Activated naive CD4-positive, alpha-beta T cell treated with anti-CD3 and anti-CD28 coated beads, Interleukin-2, amount 10 ng/mL, durations not matched to agents 7 days and 5 days (primary cell): ENCODE measurements at regions not wholly inside any gene's neighbourhood (a gene's known extent, or its start where the extent isn't known, plus 50 kb on each side); places are given as distances from the start of the nearest gene placed in this dataset.

ENCODE experiments used
- CTCF ChIA-PET: fragments of 350-600 bp; sonication (Branson Sonifier 250); formaldehyde crosslinking; loops from one replicate; lab custom pipeline; 2021; ENCODE audit warnings: antibody characterized with exemption; lab: Charles Lee
- DNase-seq: peaks from one replicate; pipeline ENCODE4 v3.0.0-alpha.2; 2020
- H3K27ac Mint-ChIP-seq: one replicate; pipeline ENCODE4 v1.8.0; 2021; ENCODE audit warnings: mild to moderate bottlenecking, moderate library complexity, mixed read lengths
- H3K27me3 Mint-ChIP-seq: one replicate; pipeline ENCODE4 v1.8.0; 2021; ENCODE audit warnings: mild to moderate bottlenecking, mixed read lengths
- H3K36me3 Mint-ChIP-seq: one replicate; pipeline ENCODE4 v1.8.0; 2021; ENCODE audit warnings: mixed read lengths
- H3K4me1 Mint-ChIP-seq: one replicate; pipeline ENCODE4 v1.8.0; 2021; ENCODE audit warnings: mixed read lengths
- H3K4me3 Mint-ChIP-seq: one replicate; pipeline ENCODE4 v1.8.0; 2021; ENCODE audit warnings: mild to moderate bottlenecking, moderate library complexity, mixed read lengths
- H3K9me3 Mint-ChIP-seq: one replicate; pipeline ENCODE4 v1.8.0; 2021; ENCODE audit warnings: mixed read lengths

DNA sequence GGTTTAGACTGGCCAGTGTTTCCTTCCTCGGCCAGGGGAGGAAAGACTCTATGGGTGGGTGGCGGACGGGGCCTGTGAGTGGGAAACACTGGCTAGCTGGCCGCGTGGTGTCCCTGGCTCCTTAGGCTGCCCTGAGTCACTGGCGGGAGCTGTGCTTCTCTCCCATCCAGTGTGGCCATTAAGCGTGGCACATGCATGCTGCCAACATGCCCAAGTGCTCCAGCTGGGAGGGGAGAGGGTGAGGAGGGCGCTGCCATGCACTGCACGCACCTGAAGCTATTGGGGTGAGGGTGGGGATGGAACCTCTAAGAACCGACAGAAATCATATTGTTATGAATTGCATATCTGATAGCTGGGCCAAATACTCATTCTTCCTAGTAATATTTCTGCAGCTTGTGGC, 270.8 kb downstream of the CALCRL start:
- Mint-ChIP-seq H3K9me3 (no peaks in the 10 kb centered on the region), H3K27ac (no peak overlapping the region), H3K27me3 (no peaks in the 10 kb centered on the region), H3K36me3 (no peaks in the 10 kb centered on the region), H3K4me1 (no peaks in the 10 kb centered on the region), H3K4me3 (no peak overlapping the region)
- no peak for DNase-seq
- CTCF ChIA-PET: no interaction called here

DNA sequence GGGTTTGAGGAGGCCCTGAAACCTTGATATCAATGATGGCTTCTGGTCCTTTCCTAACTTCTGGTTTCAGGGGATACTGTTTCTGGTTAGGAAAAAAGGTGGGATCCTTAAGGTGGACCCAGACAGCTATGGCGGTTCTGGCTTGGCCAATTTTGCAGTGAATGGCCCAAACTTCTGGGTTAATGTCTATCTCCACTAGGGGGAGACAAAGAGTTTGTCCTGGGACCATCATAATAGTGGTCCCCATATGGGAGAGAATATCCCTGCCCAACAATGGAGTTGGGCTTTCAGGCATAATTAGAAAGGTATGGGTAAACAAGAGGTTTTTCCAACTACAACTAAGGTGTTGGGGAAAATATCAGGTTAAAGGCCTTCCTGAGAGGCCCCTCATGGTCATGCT, 273.5 kb downstream of the CALCRL start:
- CTCF ChIA-PET: no interaction called here
- no peak overlapping the region for H3K4me3 Mint-ChIP-seq
- no peak for DNase-seq

DNA sequence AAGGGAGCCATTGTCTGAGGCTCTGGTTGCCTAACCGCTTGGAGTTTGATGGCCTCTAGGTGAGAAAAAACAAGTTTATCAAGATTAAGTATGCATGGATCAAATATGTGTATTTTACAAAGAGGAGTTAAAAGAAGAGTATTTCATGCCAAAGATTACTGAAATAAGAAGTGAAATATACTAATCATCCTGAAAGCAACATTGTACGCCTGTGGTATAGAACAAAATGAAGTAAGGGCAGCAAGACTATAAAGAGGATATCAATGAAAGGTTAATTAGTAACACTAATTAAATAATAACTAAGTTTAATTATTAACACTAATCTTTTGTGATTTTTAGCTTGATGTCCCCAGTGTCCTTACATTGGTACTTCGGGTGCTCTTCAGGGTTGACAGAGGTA, 276.7 kb downstream of the CALCRL start:
- no peak overlapping the region for H3K27ac Mint-ChIP-seq

More for the DNA sequence above, 273.5 kb downstream of the CALCRL start:
- Mint-ChIP-seq H3K4me1 (no peaks in the 10 kb centered on the region), H3K9me3 (no peaks in the 10 kb centered on the region), H3K27ac (no peak overlapping the region), H3K36me3 (no peaks in the 10 kb centered on the region), H3K27me3 (no peaks in the 10 kb centered on the region)

DNA sequence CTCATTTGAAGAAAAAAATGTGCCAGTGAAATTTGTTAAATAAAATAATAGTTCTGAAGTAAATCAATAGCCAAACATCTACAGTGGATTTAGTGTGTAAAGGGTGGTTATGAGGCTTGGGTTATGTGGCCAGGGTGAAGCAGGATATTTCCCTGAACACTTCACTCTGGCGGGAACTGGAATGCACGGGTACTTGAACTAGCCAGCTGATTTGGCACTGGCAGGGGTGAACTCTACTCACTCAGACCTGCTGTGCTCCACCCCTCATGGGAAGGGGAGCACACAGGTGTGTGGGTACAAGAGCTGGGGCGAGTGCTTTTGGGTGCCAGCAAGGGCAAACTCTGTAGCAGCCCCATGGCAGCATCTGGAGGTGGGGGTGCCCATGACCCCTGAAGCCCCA, 278.2 kb downstream of the CALCRL start:
- H3K27ac Mint-ChIP-seq: no peak overlapping the region
- no peaks in the 10 kb centered on the region for H3K36me3 Mint-ChIP-seq
- H3K4me3 Mint-ChIP-seq: no peak overlapping the region
- CTCF ChIA-PET: no interaction called here
- H3K4me1 Mint-ChIP-seq: no peaks in the 10 kb centered on the region
- no peaks in the 10 kb centered on the region for H3K9me3 Mint-ChIP-seq
- DNase-seq: no peak
- H3K27me3 Mint-ChIP-seq: no peaks in the 10 kb centered on the region

More for the DNA sequence above, 276.7 kb downstream of the CALCRL start:
- no peak for DNase-seq
- no peaks in the 10 kb centered on the region for H3K36me3 Mint-ChIP-seq
- CTCF ChIA-PET: no interaction called here
- no peaks in the 10 kb centered on the region for H3K4me1 Mint-ChIP-seq
- H3K4me3 Mint-ChIP-seq: no peak overlapping the region
- no peaks in the 10 kb centered on the region for H3K9me3 Mint-ChIP-seq
- H3K27me3 Mint-ChIP-seq: no peaks in the 10 kb centered on the region

DNA sequence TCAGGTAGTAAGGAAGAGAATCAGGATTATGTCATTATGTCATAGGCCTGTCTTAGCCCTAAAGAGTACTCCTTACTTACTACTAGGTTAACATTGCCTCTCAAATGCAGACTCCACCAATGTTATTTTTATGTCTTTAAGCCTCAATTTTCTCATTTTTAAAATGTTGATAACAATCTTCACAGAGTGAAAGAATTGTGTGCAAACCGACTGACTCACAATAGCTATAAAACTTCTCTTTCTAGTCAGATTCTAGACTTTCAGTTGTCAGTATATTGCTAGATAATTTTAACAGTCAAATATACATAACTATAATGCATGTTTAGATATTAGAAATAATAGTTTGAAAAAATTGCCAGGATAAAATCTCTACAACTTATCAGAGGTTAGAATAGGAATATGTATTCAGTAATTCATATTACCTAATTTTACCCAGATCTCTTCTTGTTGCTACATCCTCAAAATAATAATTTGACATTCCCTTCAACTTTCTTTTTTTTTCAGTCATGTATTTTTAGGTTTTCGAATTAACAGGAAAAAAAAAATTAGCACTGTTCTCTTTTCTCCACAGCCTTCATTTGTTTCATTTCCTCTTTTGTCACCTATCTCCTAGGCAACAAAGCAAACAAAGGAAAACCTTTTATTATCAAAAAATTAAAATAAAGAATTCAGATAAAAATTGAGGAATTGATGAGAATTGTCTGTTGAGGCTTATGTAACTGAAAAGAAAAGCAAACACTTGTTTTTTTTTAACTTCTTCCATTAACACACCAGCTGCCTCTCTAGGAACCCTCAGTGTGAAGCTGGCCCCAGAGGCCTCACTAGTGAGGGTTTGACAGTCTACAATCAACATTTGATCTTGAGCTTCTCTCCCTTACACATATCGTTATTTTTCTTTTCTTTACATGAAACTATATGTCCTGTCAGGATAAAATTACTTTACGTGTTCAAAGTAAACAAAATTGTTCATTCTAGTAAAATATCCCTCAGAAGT, 279.0 kb downstream of the CALCRL start:
- no peak for DNase-seq
- H3K4me3 Mint-ChIP-seq: no peak overlapping the region
- H3K27me3 Mint-ChIP-seq: no peaks in the 10 kb centered on the region
- CTCF ChIA-PET: no interaction called here
- H3K9me3 Mint-ChIP-seq: no peaks in the 10 kb centered on the region
- no peak overlapping the region for H3K27ac Mint-ChIP-seq
- H3K4me1 Mint-ChIP-seq: no peaks in the 10 kb centered on the region
- no peaks in the 10 kb centered on the region for H3K36me3 Mint-ChIP-seq

DNA sequence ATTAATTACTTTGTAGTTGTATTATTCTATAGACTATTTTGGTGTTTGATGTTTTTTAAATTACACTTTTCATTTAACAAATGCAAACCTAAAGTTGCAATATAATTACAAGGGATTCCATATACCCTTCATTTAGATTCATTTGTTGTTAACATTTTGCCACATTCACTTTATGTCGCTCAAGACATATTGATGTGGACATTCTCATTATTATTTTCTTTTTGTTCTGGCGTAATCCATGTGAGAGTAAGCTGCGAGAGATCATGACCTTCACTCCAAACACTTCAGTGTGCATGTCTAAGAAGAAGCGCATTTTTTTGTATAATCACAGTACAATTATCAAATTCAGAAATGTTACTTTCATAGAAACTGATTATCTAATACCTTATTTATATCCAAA, 280.6 kb downstream of the CALCRL start:
- Mint-ChIP-seq H3K9me3 (no peaks in the 10 kb centered on the region), H3K4me3 (no peak overlapping the region), H3K27ac (no peak overlapping the region), H3K27me3 (no peaks in the 10 kb centered on the region), H3K36me3 (no peaks in the 10 kb centered on the region), H3K4me1 (no peaks in the 10 kb centered on the region)
- CTCF ChIA-PET: no interaction called here
- no peak for DNase-seq

DNA sequence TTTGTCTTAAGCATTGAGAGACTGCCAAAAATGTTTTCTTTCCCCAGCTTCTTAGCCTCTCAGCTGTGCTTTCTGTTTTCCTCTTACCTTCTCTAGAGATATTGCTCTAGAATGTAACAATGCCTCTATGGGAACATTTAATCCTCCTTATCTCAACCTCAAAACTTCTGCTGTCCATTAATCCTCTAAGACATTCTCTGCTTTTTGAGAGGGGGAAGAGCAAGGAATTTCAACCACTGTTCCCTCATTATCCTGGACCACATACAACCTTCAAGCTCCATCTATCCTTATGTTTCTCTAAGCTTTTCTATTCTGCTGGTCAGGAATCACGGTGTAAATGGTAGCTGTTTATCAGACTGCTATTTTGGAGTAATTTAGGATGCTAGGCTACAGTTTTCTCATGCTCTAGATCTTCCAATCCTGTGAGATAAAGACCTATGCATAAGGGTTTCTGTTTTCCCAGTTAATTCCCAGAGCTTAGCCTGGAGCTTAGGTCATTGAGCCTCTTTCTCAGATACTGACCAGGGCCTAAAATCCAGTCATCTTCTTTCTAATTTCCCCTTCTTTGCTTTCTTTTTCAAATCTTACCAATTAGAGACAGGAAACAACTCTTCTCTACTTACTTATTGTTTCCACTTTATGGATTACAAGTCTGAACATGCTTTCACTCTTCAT, 282.0 kb downstream of the CALCRL start:
- Mint-ChIP-seq H3K9me3 (no peaks in the 10 kb centered on the region), H3K4me1 (no peaks in the 10 kb centered on the region), H3K4me3 (no peak overlapping the region), H3K27me3 (no peaks in the 10 kb centered on the region), H3K27ac (no peak overlapping the region), H3K36me3 (no peaks in the 10 kb centered on the region)
- no peak for DNase-seq
- CTCF ChIA-PET: no interaction called here

DNA sequence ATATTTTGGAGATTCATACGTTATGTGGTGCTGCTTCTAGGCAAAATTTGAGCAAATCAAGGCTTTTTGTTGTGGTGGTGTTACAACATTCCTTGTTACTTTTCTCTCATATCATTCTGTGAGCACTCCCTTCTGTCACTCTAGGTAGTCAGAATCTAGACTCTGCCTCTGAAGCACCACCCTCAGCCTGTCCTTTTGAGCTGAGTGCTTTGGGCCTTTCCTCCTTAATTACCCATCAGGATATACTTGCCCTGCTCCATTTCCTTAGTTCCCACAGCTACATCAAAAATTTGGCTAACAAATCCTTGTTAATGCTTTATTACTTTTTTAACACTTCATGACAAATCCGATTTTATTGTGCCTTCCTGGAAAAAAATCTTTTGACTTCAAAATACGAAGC, 289.6 kb downstream of the CALCRL start:
- no peaks in the 10 kb centered on the region for H3K4me1 Mint-ChIP-seq
- H3K36me3 Mint-ChIP-seq: no peaks in the 10 kb centered on the region
- no peak for DNase-seq
- no peak overlapping the region for H3K27ac Mint-ChIP-seq
- H3K27me3 Mint-ChIP-seq: no peaks in the 10 kb centered on the region
- CTCF ChIA-PET: no interaction called here
- H3K4me3 Mint-ChIP-seq: no peak overlapping the region
- H3K9me3 Mint-ChIP-seq: peaks cover 10% of the 10 kb centered on the region

DNA sequence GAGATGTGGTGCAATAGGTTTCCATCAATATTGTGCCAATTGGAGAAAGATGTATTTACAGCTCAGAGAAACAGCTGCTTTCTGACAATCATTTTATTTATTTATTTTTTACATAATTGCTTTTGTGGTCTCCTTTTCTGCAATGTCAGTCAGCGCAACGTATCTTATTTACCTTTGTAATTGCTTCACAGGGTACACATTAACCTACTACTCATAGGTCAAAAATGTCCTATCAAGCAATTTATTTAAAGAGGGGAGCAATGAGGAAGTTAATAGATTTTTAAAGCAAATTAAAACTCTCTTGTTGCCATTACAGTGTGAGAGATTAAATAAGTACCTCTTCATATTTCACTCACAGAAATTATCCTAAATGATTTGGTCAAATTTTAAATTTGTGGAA, 291.0 kb downstream of the CALCRL start:
- Mint-ChIP-seq H3K36me3 (no peaks in the 10 kb centered on the region), H3K27ac (no peak overlapping the region), H3K4me1 (no peaks in the 10 kb centered on the region), H3K9me3 (peaks cover 10% of the 10 kb centered on the region), H3K27me3 (no peaks in the 10 kb centered on the region), H3K4me3 (no peak overlapping the region)
- DNase-seq: no peak
- CTCF ChIA-PET: no interaction called here

DNA sequence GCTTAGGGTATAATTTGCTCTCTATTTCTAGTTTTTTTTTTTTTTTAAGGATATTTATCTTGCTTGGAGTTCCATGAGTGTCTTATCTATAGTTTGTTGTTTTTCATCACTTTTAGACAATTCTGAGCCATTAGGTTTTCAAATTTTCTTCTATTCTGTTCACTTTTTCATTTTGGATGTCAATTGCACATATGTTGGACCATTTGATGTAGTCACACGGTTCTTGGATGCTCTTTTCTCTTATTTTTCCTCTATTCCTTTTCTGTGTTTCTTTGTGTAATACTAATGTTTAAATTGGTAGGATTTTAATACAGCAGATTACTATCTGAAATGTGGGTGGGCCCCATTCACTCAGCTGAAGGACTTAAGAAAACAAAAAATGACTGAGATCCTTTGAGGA, 292.6 kb downstream of the CALCRL start:
- Mint-ChIP-seq H3K4me1 (no peaks in the 10 kb centered on the region), H3K4me3 (no peak overlapping the region), H3K27me3 (no peaks in the 10 kb centered on the region), H3K27ac (no peak overlapping the region), H3K36me3 (no peaks in the 10 kb centered on the region), H3K9me3 (peaks cover 10% of the 10 kb centered on the region)
- DNase-seq: no peak
- CTCF ChIA-PET: no interaction called here

DNA sequence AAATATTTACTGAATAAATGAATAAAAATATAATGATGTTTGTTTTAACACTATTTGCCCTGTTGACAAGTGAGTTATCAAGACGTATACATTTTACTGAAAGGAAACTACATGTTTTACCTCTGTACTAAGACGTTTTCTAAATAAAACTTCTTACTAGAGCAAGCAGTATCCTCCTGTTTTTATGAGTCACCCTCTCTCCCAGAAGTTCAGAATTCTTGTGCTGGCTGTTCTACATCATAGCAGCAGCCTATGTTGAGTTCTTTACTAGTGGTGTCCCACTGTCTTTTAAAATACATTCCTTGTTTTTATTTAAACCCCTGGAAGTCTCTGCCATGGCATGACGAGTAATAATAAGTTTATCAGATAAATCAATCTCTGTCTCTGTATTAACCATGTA, 297.4 kb downstream of the CALCRL start:
- peaks cover 3% of the 10 kb centered on the region for H3K9me3 Mint-ChIP-seq
- H3K36me3 Mint-ChIP-seq: no peaks in the 10 kb centered on the region
- DNase-seq: no peak
- CTCF ChIA-PET: no interaction called here
- H3K27me3 Mint-ChIP-seq: no peaks in the 10 kb centered on the region
- H3K4me1 Mint-ChIP-seq: no peaks in the 10 kb centered on the region
- H3K4me3 Mint-ChIP-seq: no peak overlapping the region
- no peak overlapping the region for H3K27ac Mint-ChIP-seq

DNA sequence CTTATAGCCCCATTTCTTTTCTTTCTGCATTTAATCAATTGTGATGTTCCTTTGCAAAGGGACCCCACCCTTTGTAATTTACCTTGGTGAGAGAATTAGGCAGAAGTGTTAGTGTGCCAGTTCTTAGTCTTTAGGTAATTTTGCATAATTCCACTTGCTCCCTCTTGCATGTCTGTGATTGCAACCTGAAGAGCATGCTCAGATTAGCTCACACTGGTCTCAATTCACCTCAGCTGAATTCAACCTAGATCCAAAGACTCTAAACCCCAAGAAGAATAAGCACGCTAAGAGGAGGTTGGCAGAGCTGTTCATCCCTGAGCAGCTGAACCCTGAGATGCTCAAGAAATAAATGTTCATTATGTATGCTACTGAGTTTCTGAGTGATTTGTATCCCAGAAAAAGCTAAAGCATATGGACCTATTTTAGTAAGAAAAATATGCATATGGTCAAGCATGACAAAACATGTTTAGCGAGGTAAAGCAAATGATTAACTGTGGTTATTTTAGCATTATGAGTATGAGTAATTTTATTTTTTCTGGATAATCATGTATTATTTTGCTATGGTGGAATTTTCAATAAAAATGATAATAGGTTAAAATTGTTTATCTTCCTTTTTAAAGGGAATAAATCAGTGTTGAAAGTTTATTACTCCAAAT, 299.2 kb upstream of the ZSWIM2 start:
- CTCF ChIA-PET: no interaction called here
- no peaks in the 10 kb centered on the region for H3K9me3 Mint-ChIP-seq
- no peaks in the 10 kb centered on the region for H3K27me3 Mint-ChIP-seq
- no peak overlapping the region for H3K4me3 Mint-ChIP-seq
- no peaks in the 10 kb centered on the region for H3K36me3 Mint-ChIP-seq
- no peak for DNase-seq
- H3K4me1 Mint-ChIP-seq: no peaks in the 10 kb centered on the region
- no peak overlapping the region for H3K27ac Mint-ChIP-seq

DNA sequence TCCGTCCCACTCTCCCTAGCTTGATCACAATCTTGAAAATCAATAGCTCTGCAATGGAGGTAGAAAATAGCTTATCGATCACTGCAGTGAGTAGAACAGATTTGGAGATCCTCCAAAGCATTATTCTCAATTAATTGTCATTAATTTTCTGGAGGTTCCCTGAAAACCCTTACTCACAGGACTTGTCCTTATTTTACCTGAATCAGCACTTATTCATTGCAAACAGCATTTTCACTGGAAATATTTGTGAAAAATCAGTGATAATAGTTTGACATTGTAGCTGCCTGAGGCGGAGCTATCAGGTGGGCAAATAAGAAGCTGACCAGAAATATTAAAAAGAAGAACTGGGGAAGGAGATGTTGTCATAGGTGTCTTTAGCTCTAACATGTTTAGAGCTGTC, 294.6 kb upstream of the ZSWIM2 start:
- Mint-ChIP-seq H3K36me3 (no peaks in the 10 kb centered on the region), H3K4me1 (no peaks in the 10 kb centered on the region), H3K27me3 (no peaks in the 10 kb centered on the region), H3K27ac (no peak overlapping the region), H3K9me3 (no peaks in the 10 kb centered on the region), H3K4me3 (no peak overlapping the region)
- CTCF ChIA-PET: no interaction called here
- no peak for DNase-seq

DNA sequence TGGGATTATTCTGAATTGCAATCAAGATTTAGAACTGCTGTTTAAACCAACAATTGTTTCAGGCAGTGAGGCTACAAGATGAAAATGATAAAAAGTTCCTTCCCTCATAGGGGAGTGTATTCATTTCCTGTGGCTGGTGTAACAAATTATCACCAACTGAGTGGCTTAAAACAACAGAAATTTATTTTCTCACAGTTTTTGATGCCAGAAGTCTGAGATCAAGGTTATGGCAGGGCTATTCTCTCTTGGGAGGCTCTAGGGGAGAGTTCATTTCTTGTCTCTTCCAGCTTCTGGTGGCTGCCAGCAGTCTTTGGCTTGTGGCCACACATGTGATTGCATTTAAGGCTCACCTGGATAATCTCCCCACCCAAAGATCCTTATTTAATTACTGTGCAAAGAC, 290.5 kb upstream of the ZSWIM2 start:
- H3K27ac Mint-ChIP-seq: no peak overlapping the region
- H3K4me3 Mint-ChIP-seq: no peak overlapping the region
- no peak for DNase-seq
- no peaks in the 10 kb centered on the region for H3K36me3 Mint-ChIP-seq
- no peaks in the 10 kb centered on the region for H3K4me1 Mint-ChIP-seq
- H3K9me3 Mint-ChIP-seq: no peaks in the 10 kb centered on the region
- CTCF ChIA-PET: no interaction called here
- H3K27me3 Mint-ChIP-seq: no peaks in the 10 kb centered on the region
